H1 (cell line): ENCODE measurements at regions not wholly inside any gene's neighbourhood (a gene's known extent, or its start where the extent isn't known, plus 50 kb on each side); places are given as distances from the start of the nearest gene placed in this dataset.
A peak's percentile ranks its signal among the peaks of the same experiment; 100 is the strongest.

ENCODE experiments used
- CTCF ChIA-PET: fragments of 300-600 bp; sonication (Branson Sonifier 250); formaldehyde crosslinking; loops from one replicate; lab custom pipeline; 2021; ENCODE audit not compliant: partially characterized antibody; lab: Charles Lee
- POLR2A ChIA-PET: fragments of 300-600 bp; sonication (Branson Sonifier 250); formaldehyde crosslinking; loops from one replicate; lab custom pipeline; 2021; ENCODE audit warnings: inconsistent platforms; ENCODE audit not compliant: partially characterized antibody; lab: Charles Lee
- DNase-seq, 2 experiments: peaks; one replicate each; pipeline versions ENCODE4 v3.0.0 to v3.0.0-alpha.2; 2010 to 2022; ENCODE audit warnings: low spot score in 2 of 2, low read depth in 1 of 2, mixed read lengths in 1 of 2
- FAIRE-seq: peaks from 2 replicates; lab custom pipeline; 2011; peaks lifted over from hg19 to GRCh38; lab: Jason Lieb, UNC
- H2AFZ ChIP-seq: 2 replicates; pipeline ENCODE4 v1.8.1; 2012; ENCODE audit warnings: low read length, inconsistent platforms
- H2AK5ac ChIP-seq: 2 replicates; pipeline ENCODE4 v1.6.1; 2013; ENCODE audit warnings: low read depth, low read length
- H2BK120ac ChIP-seq: replicated peaks from 2 replicates; pipeline ENCODE3; 2013; ENCODE audit warnings: low read depth, low read length, inconsistent platforms
- H2BK12ac ChIP-seq: 2 replicates; pipeline ENCODE4 v1.6.1; 2013; ENCODE audit warnings: low read depth, low read length
- H2BK15ac ChIP-seq: 2 replicates; pipeline ENCODE4 v1.6.1; 2013; ENCODE audit warnings: low read length
- H2BK20ac ChIP-seq: 2 replicates; pipeline ENCODE4 v1.6.1; 2013; ENCODE audit warnings: low read length
- H2BK5ac ChIP-seq: 2 replicates; pipeline ENCODE4 v1.6.1; 2013; ENCODE audit warnings: low read depth, low read length
- H3K14ac ChIP-seq: 2 replicates; pipeline ENCODE4 v1.6.1; 2013; ENCODE audit warnings: inconsistent platforms; ENCODE audit not compliant: insufficient read length
- H3K18ac ChIP-seq: 2 replicates; pipeline ENCODE4 v1.6.1; 2013; ENCODE audit warnings: low read length; ENCODE audit errors: extremely low read depth
- H3K23ac ChIP-seq: 2 replicates; pipeline ENCODE4 v1.6.1; 2013; ENCODE audit warnings: inconsistent platforms; ENCODE audit not compliant: insufficient read length
- H3K23me2 ChIP-seq: 2 replicates; pipeline ENCODE4 v1.6.1; 2013; ENCODE audit warnings: low read depth, low read length
- H3K27ac ChIP-seq: 2 replicates; pipeline ENCODE4 v1.6.1; 2011; ENCODE audit warnings: low read depth, low read length, inconsistent platforms
- H3K27me3 ChIP-seq, 4 experiments: replicated peaks in 1 of 4; 1 replicate in 1 of 4; 2 replicates in 3 of 4; pipeline versions ENCODE4 v1.6.1 to v1.8.1; 2011 to 2013; ENCODE audit warnings: low read length in 3 of 4, mild to moderate bottlenecking in 3 of 4, inconsistent platforms in 2 of 4, mixed read lengths in 2 of 4, moderate library complexity in 1 of 4; ENCODE audit not compliant: control insufficient read depth in 3 of 4, insufficient read depth in 3 of 4; ENCODE audit errors: extremely low read depth in 1 of 4
- H3K36me3 ChIP-seq, 4 experiments: 2 replicates each; pipeline versions ENCODE4 v1.6.1 to v1.8.1; 2011 to 2013; ENCODE audit warnings: mild to moderate bottlenecking in 4 of 4, low read length in 3 of 4, moderate library complexity in 2 of 4, control low read depth in 1 of 4, inconsistent platforms in 1 of 4; ENCODE audit not compliant: insufficient read depth in 4 of 4, control insufficient read depth in 2 of 4
- H3K4ac ChIP-seq: replicated peaks from 2 replicates; pipeline ENCODE3; 2013; ENCODE audit warnings: low read length, low read depth, mixed read lengths, inconsistent platforms; ENCODE audit not compliant: insufficient read length
- H3K4me1 ChIP-seq, 4 experiments: replicated peaks in 1 of 4; 1 replicate in 1 of 4; 2 replicates in 3 of 4; pipeline versions ENCODE4 v1.6.1 to v1.8.1; 2011 to 2013; ENCODE audit warnings: low read length in 3 of 4, inconsistent platforms in 2 of 4, mixed read lengths in 1 of 4; ENCODE audit not compliant: insufficient read depth in 4 of 4, control insufficient read depth in 3 of 4
- H3K4me2 ChIP-seq, 2 experiments: 2 replicates each; pipeline versions ENCODE4 v1.6.1 to v1.8.1; 2011 to 2013; ENCODE audit warnings: low read depth in 2 of 2, low read length in 2 of 2, control low read depth in 1 of 2, inconsistent platforms in 1 of 2, mild to moderate bottlenecking in 1 of 2; ENCODE audit not compliant: insufficient read depth in 1 of 2
- H3K4me3 ChIP-seq, 4 experiments: fragments of 200-600, 300-600 bp in 1 of 4; sonication (generic), shearing (Covaris generic), sonication (Bioruptor Twin) in 1 of 4; 2 replicates each; pipeline versions ENCODE4 v1.5.1 to v1.8.1; 2011 to 2016; ENCODE audit warnings: low read length in 4 of 4, low read depth in 3 of 4, control low read depth in 2 of 4, inconsistent platforms in 2 of 4, mild to moderate bottlenecking in 2 of 4, mixed read lengths in 1 of 4, moderate library complexity in 1 of 4; ENCODE audit not compliant: insufficient read depth in 2 of 4; ENCODE audit errors: extremely low read depth in 1 of 4
- H3K56ac ChIP-seq: replicated peaks from 2 replicates; pipeline ENCODE3; 2013; ENCODE audit warnings: low read depth, mild to moderate bottlenecking, mixed read lengths, low read length, inconsistent platforms; ENCODE audit not compliant: insufficient read length
- H3K79me1 ChIP-seq: 2 replicates; pipeline ENCODE4 v1.6.1; 2013; ENCODE audit warnings: low read depth, low read length, control low read depth
- H3K79me2 ChIP-seq, 2 experiments: 2 replicates each; pipeline versions ENCODE4 v1.6.1 to v1.8.1; 2012 to 2013; ENCODE audit warnings: low read length in 2 of 2, mild to moderate bottlenecking in 2 of 2, inconsistent platforms in 1 of 2; ENCODE audit not compliant: insufficient read depth in 2 of 2, control insufficient read depth in 1 of 2
- H3K9ac ChIP-seq, 4 experiments: replicated peaks in 1 of 4; 1 replicate in 1 of 4; 2 replicates in 3 of 4; pipeline versions ENCODE4 v1.6.1 to v1.8.1; 2011 to 2013; ENCODE audit warnings: low read depth in 3 of 4, low read length in 3 of 4, control low read depth in 2 of 4, mild to moderate bottlenecking in 2 of 4, moderate library complexity in 2 of 4, inconsistent platforms in 1 of 4; ENCODE audit errors: extremely low read depth in 1 of 4
- H3K9me3 ChIP-seq, 2 experiments: 2 replicates each; pipeline versions ENCODE4 v1.6.1 to v1.8.1; 2012 to 2013; ENCODE audit warnings: mild to moderate bottlenecking in 2 of 2, moderate library complexity in 2 of 2, control low read depth in 1 of 2, inconsistent platforms in 1 of 2, low read depth in 1 of 2, low read length in 1 of 2, mixed read lengths in 1 of 2; ENCODE audit not compliant: insufficient read depth in 2 of 2
- H4K20me1 ChIP-seq, 2 experiments: replicated peaks in 1 of 2; 2 replicates each; pipeline versions ENCODE3 to v1.8.1; 2011 to 2013; ENCODE audit warnings: inconsistent platforms in 2 of 2, low read length in 2 of 2, mild to moderate bottlenecking in 1 of 2; ENCODE audit not compliant: insufficient read depth in 2 of 2, control insufficient read depth in 1 of 2
- H4K5ac ChIP-seq: 2 replicates; pipeline ENCODE4 v1.6.1; 2013; ENCODE audit warnings: low read length, low read depth, mixed read lengths, inconsistent platforms; ENCODE audit not compliant: insufficient read length
- H4K8ac ChIP-seq: 2 replicates; pipeline ENCODE4 v1.8.0; 2013; ENCODE audit warnings: mild to moderate bottlenecking, moderate library complexity, low read length, inconsistent platforms; ENCODE audit not compliant: insufficient read depth; ENCODE audit errors: extremely low read depth
- H4K91ac ChIP-seq: replicated peaks from 2 replicates; pipeline ENCODE3; 2013; ENCODE audit warnings: low read length, mixed read lengths, inconsistent platforms; ENCODE audit not compliant: insufficient read length
- CEBPB ChIP-seq: IDR thresholded peaks from 2 replicates; pipeline ENCODE4 v1.6.1; 2012; ENCODE audit warnings: low read depth, low read length
- CTCF ChIP-seq, 3 experiments: IDR thresholded peaks; 1 replicate in 2 of 3; 2 replicates in 1 of 3; pipeline versions ENCODE4 v1.5.1 to v1.6.1; 2011; ENCODE audit warnings: low read length in 3 of 3, mild to moderate bottlenecking in 3 of 3, inconsistent platforms in 2 of 3, low read depth in 1 of 3, moderate library complexity in 1 of 3; ENCODE audit not compliant: insufficient read depth in 1 of 3; ENCODE audit errors: control extremely low read depth in 1 of 3
- MAX ChIP-seq: IDR thresholded peaks from 2 replicates; pipeline ENCODE4 v1.6.1; 2012; ENCODE audit warnings: inconsistent platforms
- RAD21 ChIP-seq, 2 experiments: IDR thresholded peaks in 1 of 2; conservative IDR thresholded peaks in 1 of 2; 2 replicates each; pipeline ENCODE4 v1.6.1; 2011; ENCODE audit warnings: low read depth in 2 of 2, low read length in 2 of 2, improper control_type of control experiment in 1 of 2, inconsistent platforms in 1 of 2, mild to moderate bottlenecking in 1 of 2, moderate library complexity in 1 of 2
- WGBS, 2 experiments: shearing (Covaris generic) in 1 of 2; methylation state at CpG; one replicate each; pipeline versions ENCODE4 v1.1.6 to v1.1.7; 2013 to 2015; ENCODE audit warnings: low lambda C conversion rate in 2 of 2, mixed read lengths in 2 of 2, inconsistent platforms in 1 of 2, low coverage in 1 of 2, missing lambda C conversion rate in 1 of 2; ENCODE audit not compliant: insufficient replicate concordance in 2 of 2, insufficient coverage in 1 of 2, insufficient read length in 1 of 2; ENCODE audit errors: extremely low coverage in 1 of 2, missing lambda C conversion rate in 1 of 2; 5-methylcytosine and 5-hydroxymethylcytosine counted together

GRCh38 chr5:3789519-3790193, 194.0 kb downstream of the IRX1 start:
- Histone ChIP-seq H3K4ac (no peak overlapping the region), H2BK15ac (peak overlapping the region; percentile 22; the same call in 1 of the 2 replicates), H3K79me1 (no peaks in the 10 kb centered on the region), H3K18ac (peak overlapping the region; percentile 68; the same call in 1 of the 2 replicates), H2BK12ac (peak overlapping the region; percentile 92; the same call in 1 of the 2 replicates), H2AFZ (no peak overlapping the region), H3K36me3 (no peaks in the 10 kb centered on the region), H3K4me3 (no peak overlapping the region), H4K20me1 (peaks cover 0 to 5% of the 10 kb centered on the region in 2 experiments), H3K56ac (no peak overlapping the region), H3K4me1 (peaks cover 7 to 14% (median 8%) of the 10 kb centered on the region in 4 experiments), H3K23me2 (peaks cover 19% of the 10 kb centered on the region; the same call in 1 of the 2 replicates), H3K27ac (no peak overlapping the region), H3K23ac (no peak overlapping the region), H3K4me2 (no peak overlapping the region; a peak in 1 of 4 replicates), H3K79me2 (no peaks in the 10 kb centered on the region), H2BK20ac (peak overlapping the region; percentile 98), H4K5ac (peak overlapping the region; percentile 4), H2BK5ac (peak overlapping the region; percentile 94; the same call in 1 of the 2 replicates), H4K91ac (peak overlapping the region; percentile 86), H3K9me3 (peaks cover 0 to 2% of the 10 kb centered on the region in 2 experiments; a peak in 1 of 4 replicates), H4K8ac (no peak overlapping the region), H3K27me3 (0 out of 7 replicates have a peak, but pooled peaks cover 0 to 4% (median 1%) of the 10 kb centered on the region in 4 experiments), H3K9ac (no peak overlapping the region), H2BK120ac (peak overlapping the region; percentile 55), H3K14ac (no peak overlapping the region), H2AK5ac (no peak overlapping the region)
- peak in 1 of 3 experiments; percentile 31; a peak in 1 of 4 replicates for TF ChIP-seq CTCF (IDR thresholded peaks at IDR 0.05; ENCODE audit: control extremely low read depth in 1 of 3, insufficient read depth in 1 of 3, low read depth in 1 of 3, low read length in 3 of 3)
- peak; percentile 25 to 40; a peak in 3 of 4 replicates for TF ChIP-seq RAD21 (IDR thresholded peaks at IDR 0.05 in 1 of 2, conservative IDR thresholded peaks at IDR 0.05 in 1 of 2; ENCODE audit: low read depth in 2 of 2, low read length in 2 of 2)
- TF ChIP-seq MAX, result peak; percentile 20; the same call in 1 of the 2 replicates
- TF ChIP-seq CEBPB, result no peak
- no peak for FAIRE-seq
- peak; percentile 27 to 63 for DNase-seq
- ChIA-PET CTCF (interaction anchor here (1.1 kb wide), 2 partner anchors 56 to 506 kb away, joined by 3 read pairs; no protein-coding TSS in a partner anchor), POLR2A (no interaction called here)
- WGBS, 2 experiments, result 62% methylated on average over 14 of the region's 14 CpGs; no CpG with 5 or more reads in 1 of the 2 experiments
